Naive B cell (primary cell): ENCODE measurements at regions not wholly inside any gene's neighbourhood (a gene's known extent, or its start where the extent isn't known, plus 50 kb on each side); places are given as distances from the start of the nearest gene placed in this dataset.

Experiments
- ATAC-seq, 2 donors: fragments of 150-1000 bp; cut with Tn5 transposase; 2 replicates each; pipeline ENCODE4 v1.10.0; 2021; ENCODE audit warnings: low read depth in 2 of 2, mild to moderate bottlenecking in 2 of 2, moderate library complexity in 2 of 2
- DNase-seq: peaks from one replicate; pipeline ENCODE4 v3.0.0; 2022
- H3K27ac Mint-ChIP-seq, 6 donors: one replicate each; pipeline ENCODE4 v1.8.0; 2020 to 2022; ENCODE audit warnings: mild to moderate bottlenecking in 6 of 6, mixed read lengths in 6 of 6, moderate library complexity in 5 of 6, inconsistent platforms in 2 of 6
- H3K27me3 Mint-ChIP-seq, 3 donors: one replicate each; pipeline ENCODE4 v1.8.0; 2021 to 2022; ENCODE audit warnings: mixed read lengths in 3 of 3, mild to moderate bottlenecking in 1 of 3
- H3K36me3 Mint-ChIP-seq, 2 donors: one replicate each; pipeline ENCODE4 v1.8.0; 2020 to 2022; ENCODE audit warnings: mixed read lengths in 2 of 2, inconsistent platforms in 1 of 2, mild to moderate bottlenecking in 1 of 2
- H3K4me1 Mint-ChIP-seq, 3 donors: one replicate each; pipeline ENCODE4 v1.8.0; 2020 to 2022; ENCODE audit warnings: mixed read lengths in 3 of 3, inconsistent platforms in 1 of 3, mild to moderate bottlenecking in 1 of 3, moderate library complexity in 1 of 3
- H3K4me3 Mint-ChIP-seq, 8 donors: one replicate each; pipeline ENCODE4 v1.8.0; 2020 to 2022; ENCODE audit warnings: mild to moderate bottlenecking in 8 of 8, mixed read lengths in 8 of 8, moderate library complexity in 8 of 8, inconsistent platforms in 2 of 8
- H3K9me3 Mint-ChIP-seq, 7 donors: one replicate each; pipeline ENCODE4 v1.8.0; 2020 to 2022; ENCODE audit warnings: mixed read lengths in 7 of 7, mild to moderate bottlenecking in 5 of 7, inconsistent platforms in 2 of 7, moderate library complexity in 1 of 7

GRCh38 chr1:172912765-172913260, 137.9 kb downstream of the TNFSF18 start:
- peaks cover 8 to 28% (median 16%) of the 10 kb centered on the region in 7 donors for H3K9me3 Mint-ChIP-seq
- no peak for DNase-seq
- H3K36me3 Mint-ChIP-seq: peaks cover 15% of the 10 kb centered on the region in 2 donors
- no peaks in the 10 kb centered on the region for H3K27me3 Mint-ChIP-seq
- no peak for ATAC-seq
- no peak overlapping the region for H3K4me3 Mint-ChIP-seq
- peaks cover 0 to 18% (median 6%) of the 10 kb centered on the region in 3 donors for H3K4me1 Mint-ChIP-seq
- H3K27ac Mint-ChIP-seq: no peak overlapping the region

- DNase-seq: no peak
- H3K9me3 Mint-ChIP-seq: peaks cover 8 to 24% (median 16%) of the 10 kb centered on the region in 7 donors
- H3K27ac Mint-ChIP-seq: peak overlapping the region in 1 of 6 donors; percentile 40
- peaks cover 15% of the 10 kb centered on the region in 2 donors for H3K36me3 Mint-ChIP-seq
- peak overlapping the region in 1 of 8 donors; percentile 17 for H3K4me3 Mint-ChIP-seq
- H3K27me3 Mint-ChIP-seq: no peaks in the 10 kb centered on the region
- H3K4me1 Mint-ChIP-seq: peaks cover 0 to 14% (median 6%) of the 10 kb centered on the region in 3 donors
- ATAC-seq: no peak
Measured at GRCh38 chr1:172914501-172915144, 136.1 kb downstream of the TNFSF18 start.

- H3K36me3 Mint-ChIP-seq: peaks cover 15% of the 10 kb centered on the region in 2 donors
- no peaks in the 10 kb centered on the region for H3K27me3 Mint-ChIP-seq
- ATAC-seq: no peak
- H3K27ac Mint-ChIP-seq: no peak overlapping the region
- peaks cover 0 to 14% (median 6%) of the 10 kb centered on the region in 3 donors for H3K4me1 Mint-ChIP-seq
- no peak for DNase-seq
- peaks cover 8 to 24% (median 16%) of the 10 kb centered on the region in 7 donors for H3K9me3 Mint-ChIP-seq
- no peak overlapping the region for H3K4me3 Mint-ChIP-seq
Measured at GRCh38 chr1:172915271-172915670, 135.5 kb downstream of the TNFSF18 start.

- peaks cover 8 to 24% (median 16%) of the 10 kb centered on the region in 7 donors for H3K9me3 Mint-ChIP-seq
- no peak overlapping the region for H3K27ac Mint-ChIP-seq
- DNase-seq: no peak
- H3K4me1 Mint-ChIP-seq: peaks cover 0 to 14% (median 6%) of the 10 kb centered on the region in 3 donors
- no peaks in the 10 kb centered on the region for H3K27me3 Mint-ChIP-seq
- H3K4me3 Mint-ChIP-seq: no peak overlapping the region
- peaks cover 15% of the 10 kb centered on the region in 2 donors for H3K36me3 Mint-ChIP-seq
- ATAC-seq: no peak
Measured at GRCh38 chr1:172916116-172916515, 134.6 kb downstream of the TNFSF18 start.

GRCh38 chr1:172917972-172918371, 132.8 kb downstream of the TNFSF18 start:
- H3K4me1 Mint-ChIP-seq: peaks cover 0 to 14% (median 6%) of the 10 kb centered on the region in 3 donors
- no peak for DNase-seq
- no peaks in the 10 kb centered on the region for H3K27me3 Mint-ChIP-seq
- H3K4me3 Mint-ChIP-seq: no peak overlapping the region
- no peak for ATAC-seq
- H3K27ac Mint-ChIP-seq: no peak overlapping the region
- H3K36me3 Mint-ChIP-seq: peaks cover 7 to 9% of the 10 kb centered on the region in 2 donors
- peaks cover 5 to 13% (median 8%) of the 10 kb centered on the region in 7 donors for H3K9me3 Mint-ChIP-seq

- Mint-ChIP-seq H3K27ac (no peak overlapping the region), H3K4me3 (no peak overlapping the region), H3K36me3 (peaks cover 2 to 4% of the 10 kb centered on the region in 2 donors), H3K27me3 (no peaks in the 10 kb centered on the region), H3K4me1 (peaks cover 0 to 14% (median 6%) of the 10 kb centered on the region in 3 donors), H3K9me3 (peaks cover 1 to 7% (median 3%) of the 10 kb centered on the region in 7 donors)
- ATAC-seq (no peak), DNase-seq (no peak)
Measured at GRCh38 chr1:172918478-172918877, 132.3 kb downstream of the TNFSF18 start.

- no peak overlapping the region for H3K4me3 Mint-ChIP-seq
- H3K9me3 Mint-ChIP-seq: no peaks in the 10 kb centered on the region
- no peaks in the 10 kb centered on the region for H3K4me1 Mint-ChIP-seq
- ATAC-seq (no peak), DNase-seq (no peak)
- no peaks in the 10 kb centered on the region for H3K36me3 Mint-ChIP-seq
- no peaks in the 10 kb centered on the region for H3K27me3 Mint-ChIP-seq
- no peak overlapping the region for H3K27ac Mint-ChIP-seq
Measured at GRCh38 chr1:172926070-172926469, 124.7 kb downstream of the TNFSF18 start.

GRCh38 chr1:172928412-172928811, 122.3 kb downstream of the TNFSF18 start:
- no peak for DNase-seq
- peaks cover 0 to 6% of the 10 kb centered on the region in 2 donors for H3K36me3 Mint-ChIP-seq
- H3K9me3 Mint-ChIP-seq: no peaks in the 10 kb centered on the region
- no peaks in the 10 kb centered on the region for H3K4me1 Mint-ChIP-seq
- H3K4me3 Mint-ChIP-seq: no peak overlapping the region
- no peaks in the 10 kb centered on the region for H3K27me3 Mint-ChIP-seq
- no peak for ATAC-seq
- H3K27ac Mint-ChIP-seq: no peak overlapping the region

- Mint-ChIP-seq H3K27ac (peak overlapping the region in 1 of 6 donors; percentile 27), H3K36me3 (peaks cover 0 to 6% of the 10 kb centered on the region in 2 donors), H3K4me1 (peaks cover 0 to 3% (median 0%) of the 10 kb centered on the region in 3 donors), H3K9me3 (no peaks in the 10 kb centered on the region), H3K4me3 (no peak overlapping the region), H3K27me3 (no peaks in the 10 kb centered on the region)
- ATAC-seq: no peak
- no peak for DNase-seq
Measured at GRCh38 chr1:172929006-172929405, 121.7 kb downstream of the TNFSF18 start.

- Mint-ChIP-seq H3K27me3 (no peaks in the 10 kb centered on the region), H3K36me3 (peaks cover 0 to 6% of the 10 kb centered on the region in 2 donors), H3K4me3 (no peak overlapping the region), H3K4me1 (peaks cover 2 to 10% (median 4%) of the 10 kb centered on the region in 3 donors), H3K27ac (no peak overlapping the region), H3K9me3 (peaks cover 0 to 2% (median 0%) of the 10 kb centered on the region in 7 donors)
- ATAC-seq (no peak), DNase-seq (no peak)
Measured at GRCh38 chr1:172930142-172930541, 120.6 kb downstream of the TNFSF18 start.

GRCh38 chr1:172931340-172931739, 119.4 kb downstream of the TNFSF18 start:
- DNase-seq (no peak), ATAC-seq (no peak)
- Mint-ChIP-seq H3K4me3 (no peak overlapping the region), H3K27me3 (no peaks in the 10 kb centered on the region), H3K9me3 (peaks cover 0 to 4% (median 0%) of the 10 kb centered on the region in 7 donors), H3K4me1 (peaks cover 4 to 11% (median 6%) of the 10 kb centered on the region in 3 donors), H3K27ac (peak overlapping the region in 1 of 6 donors; percentile 10), H3K36me3 (peaks cover 0 to 6% of the 10 kb centered on the region in 2 donors)

- Mint-ChIP-seq H3K27me3 (no peaks in the 10 kb centered on the region), H3K27ac (peak overlapping the region in 1 of 6 donors; percentile 10), H3K36me3 (peaks cover 0 to 6% of the 10 kb centered on the region in 2 donors), H3K4me1 (peaks cover 4 to 11% (median 6%) of the 10 kb centered on the region in 3 donors), H3K4me3 (no peak overlapping the region), H3K9me3 (peaks cover 0 to 4% (median 0%) of the 10 kb centered on the region in 7 donors)
- no peak for ATAC-seq
- DNase-seq: no peak
Measured at GRCh38 chr1:172931761-172932160, 119.0 kb downstream of the TNFSF18 start.

- ATAC-seq (no peak), DNase-seq (no peak)
- H3K4me3 Mint-ChIP-seq: no peak overlapping the region
- H3K9me3 Mint-ChIP-seq: peaks cover 0 to 4% (median 0%) of the 10 kb centered on the region in 7 donors
- H3K27me3 Mint-ChIP-seq: no peaks in the 10 kb centered on the region
- H3K36me3 Mint-ChIP-seq: peaks cover 0 to 6% of the 10 kb centered on the region in 2 donors
- H3K27ac Mint-ChIP-seq: no peak overlapping the region
- H3K4me1 Mint-ChIP-seq: peaks cover 4 to 11% (median 6%) of the 10 kb centered on the region in 3 donors
Measured at GRCh38 chr1:172932981-172933380, 117.8 kb downstream of the TNFSF18 start.

- no peak for ATAC-seq
- Mint-ChIP-seq H3K27me3 (no peaks in the 10 kb centered on the region), H3K4me1 (peaks cover 10 to 18% (median 10%) of the 10 kb centered on the region in 3 donors), H3K36me3 (peaks cover 0 to 6% of the 10 kb centered on the region in 2 donors), H3K27ac (no peak overlapping the region), H3K4me3 (no peak overlapping the region), H3K9me3 (peaks cover 0 to 4% (median 0%) of the 10 kb centered on the region in 7 donors)
- DNase-seq: no peak
Measured at GRCh38 chr1:172934417-172934762, 116.4 kb downstream of the TNFSF18 start.
